ENCODE measurements at regions not wholly inside any gene's neighbourhood (a gene's known extent, or its start where the extent isn't known, plus 50 kb on each side); places are given as distances from the start of the nearest gene placed in this dataset.

GRCh38 chr2:42928161-42928691 lies 135.8 kb upstream of the HAAO start:
- FAIRE-seq (no peak), DNase-seq (ENCODE audit: insufficient read length, low spot score) (no peak)

- FAIRE-seq (no peak), DNase-seq (ENCODE audit: insufficient read length, low spot score) (no peak)
These were observed 135.2 kb upstream of the HAAO start for GRCh38 chr2:42927334-42928160.

- DNase-seq (ENCODE audit: insufficient read length, low spot score) (no peak), FAIRE-seq (no peak)
These were observed 134.3 kb upstream of the HAAO start for GRCh38 chr2:42926434-42927333.

GRCh38 chr2:42925742-42926433 lies 133.5 kb upstream of the HAAO start:
- DNase-seq (ENCODE audit: insufficient read length, low spot score) = no peak
- FAIRE-seq = no peak

- no peak for DNase-seq (ENCODE audit: insufficient read length, low spot score)
- FAIRE-seq = no peak
These were observed 132.1 kb upstream of the HAAO start for GRCh38 chr2:42924418-42924886.

GRCh38 chr2:42923580-42924417 lies 131.4 kb upstream of the HAAO start:
- DNase-seq (ENCODE audit: insufficient read length, low spot score) (no peak), FAIRE-seq (no peak)

- FAIRE-seq (no peak), DNase-seq (ENCODE audit: insufficient read length, low spot score) (no peak)
These were observed 130.6 kb upstream of the HAAO start for GRCh38 chr2:42922790-42923579.

GRCh38 chr2:42922293-42922692 lies 129.9 kb upstream of the HAAO start:
- no peak for DNase-seq (ENCODE audit: insufficient read length, low spot score)
- FAIRE-seq = no peak

GRCh38 chr2:42921721-42922120 lies 129.3 kb upstream of the HAAO start:
- DNase-seq (ENCODE audit: insufficient read length, low spot score) (no peak), FAIRE-seq (no peak)

- DNase-seq (ENCODE audit: insufficient read length, low spot score) = no peak
- FAIRE-seq = no peak
These were observed 128.8 kb upstream of the HAAO start for GRCh38 chr2:42921147-42921520.

- no peak for FAIRE-seq
These were observed 128.2 kb upstream of the HAAO start for GRCh38 chr2:42920446-42921146.

GRCh38 chr2:42918671-42919318 lies 126.4 kb upstream of the HAAO start:
- DNase-seq (ENCODE audit: insufficient read length, low spot score) = no peak
- FAIRE-seq = no peak

More at GRCh38 chr2:42920446-42921146, 128.2 kb upstream of the HAAO start:
- no peak for DNase-seq (ENCODE audit: insufficient read length, low spot score)

GRCh38 chr2:42918041-42918440 lies 125.7 kb upstream of the HAAO start:
- no peak for FAIRE-seq
- DNase-seq (ENCODE audit: insufficient read length, low spot score) = no peak

GRCh38 chr2:42917425-42917927 lies 125.1 kb upstream of the HAAO start:
- FAIRE-seq (no peak), DNase-seq (ENCODE audit: insufficient read length, low spot score) (no peak)

- DNase-seq (ENCODE audit: insufficient read length, low spot score) (no peak), FAIRE-seq (no peak)
These were observed 123.9 kb upstream of the HAAO start for GRCh38 chr2:42916324-42916723.

GRCh38 chr2:42914860-42915259 lies 122.5 kb upstream of the HAAO start:
- FAIRE-seq = no peak

GRCh38 chr2:42914314-42914713 lies 121.9 kb upstream of the HAAO start:
- no peak for FAIRE-seq
- DNase-seq (ENCODE audit: insufficient read length, low spot score) = no peak

More at GRCh38 chr2:42914860-42915259, 122.5 kb upstream of the HAAO start:
- no peak for DNase-seq (ENCODE audit: insufficient read length, low spot score)
